GM12878 (cell line): ENCODE measurements at regions not wholly inside any gene's neighbourhood (a gene's known extent, or its start where the extent isn't known, plus 50 kb on each side); places are given as distances from the start of the nearest gene placed in this dataset.

Experiments
- ATAC-seq: fragments of 200-7000 bp; cut with Tn5 transposase; 3 replicates; pipeline ENCODE4 v1.9.1; 2020; ENCODE audit warnings: mild to moderate bottlenecking, moderate library complexity
- BruUV-seq: library from RNA; stranded (reverse); fragments of 400-500 nt; replicated peaks from 2 replicates; lab custom pipeline; 2021; lab: Mats Ljungman, UMichigan
- CTCF ChIA-PET: fragments of 300-600 bp; sonication (Branson Sonifier 250); formaldehyde crosslinking; extraction: SDS; loops from one replicate; lab custom pipeline; 2021; ENCODE audit warnings: inconsistent platforms; lab: Yijun Ruan, JAX
- POLR2A ChIA-PET: fragments of 350-600 bp; formaldehyde crosslinking; extraction: SDS; loops from one replicate; lab custom pipeline; 2021; ENCODE audit warnings: inconsistent platforms; lab: Charles Lee
- RAD21 ChIA-PET: fragments of 300-600 bp; sonication (Branson Sonifier 250); formaldehyde crosslinking; loops from one replicate; lab custom pipeline; 2023; ENCODE audit warnings: antibody characterized with exemption; ENCODE audit not compliant: unreplicated experiment; lab: Charles Lee
- SMC1A ChIA-PET: fragments of 300-600 bp; sonication (Branson Sonifier 250); formaldehyde crosslinking; loops from one replicate; lab custom pipeline; 2023; ENCODE audit not compliant: unreplicated experiment, uncharacterized antibody; lab: Charles Lee
- DNase-seq: peaks from one replicate; pipeline ENCODE4 v3.0.0-alpha.2; 2011; ENCODE audit warnings: low read depth, low spot score
- FAIRE-seq: peaks from 3 replicates; lab custom pipeline; 2011; peaks lifted over from hg19 to GRCh38; lab: Jason Lieb, UNC
- H2AFZ ChIP-seq: 2 replicates; pipeline ENCODE4 v1.6.0; 2011; ENCODE audit warnings: low read depth, low read length, control low read depth; ENCODE audit not compliant: control insufficient read depth
- H3K27ac ChIP-seq: 2 replicates; pipeline ENCODE4 v1.5.1; 2011; ENCODE audit warnings: control low read depth; ENCODE audit not compliant: control insufficient read depth, insufficient read depth
- H3K27me3 ChIP-seq, 2 experiments: replicated peaks in 1 of 2; 2 replicates each; pipeline versions ENCODE4 v1.6.0 to v1.6.1; 2011; ENCODE audit warnings: low read length in 1 of 2; ENCODE audit not compliant: control insufficient read depth in 2 of 2, insufficient read depth in 2 of 2
- H3K36me3 ChIP-seq, 2 experiments: 2 replicates each; pipeline ENCODE4 v1.5.1; 2011; ENCODE audit warnings: low read length in 1 of 2; ENCODE audit not compliant: control insufficient read depth in 2 of 2, insufficient read depth in 2 of 2
- H3K4me1 ChIP-seq: 2 replicates; pipeline ENCODE4 v1.6.1; 2011; ENCODE audit warnings: mild to moderate bottlenecking, low read length, moderate library complexity, mixed read lengths; ENCODE audit not compliant: control insufficient read depth, insufficient read depth
- H3K4me2 ChIP-seq: 2 replicates; pipeline ENCODE4 v1.6.0; 2011; ENCODE audit warnings: control low read depth; ENCODE audit not compliant: control insufficient read depth, insufficient read depth
- H3K4me3 ChIP-seq: fragments of 200-600 bp; sonication (generic); 2 replicates; pipeline ENCODE4 v1.5.1; 2016
- H3K79me2 ChIP-seq: 2 replicates; pipeline ENCODE4 v1.6.0; 2011; ENCODE audit warnings: low read length; ENCODE audit not compliant: control insufficient read depth, insufficient read depth
- H3K9ac ChIP-seq: 2 replicates; pipeline ENCODE4 v1.8.0; 2011; ENCODE audit warnings: low read length, control low read depth, mixed read lengths; ENCODE audit not compliant: control insufficient read depth, insufficient read depth
- H3K9me3 ChIP-seq: replicated peaks from 3 replicates; pipeline ENCODE4 v1.5.1; 2011; ENCODE audit warnings: mild to moderate bottlenecking, low read length; ENCODE audit not compliant: control insufficient read depth, insufficient read depth
- H4K20me1 ChIP-seq: 2 replicates; pipeline ENCODE4 v1.6.0; 2011; ENCODE audit not compliant: control insufficient read depth, insufficient read depth
- CREM ChIP-seq: IDR thresholded peaks from 2 replicates; pipeline ENCODE4 v1.6.1; 2014; ENCODE audit warnings: antibody characterized with exemption, low read depth
- EGR1 ChIP-seq, 2 experiments: IDR thresholded peaks; 1 replicate in 1 of 2; 2 replicates in 1 of 2; pipeline ENCODE4 v1.6.1; 2011 to 2012; ENCODE audit warnings: low read depth in 2 of 2, low read length in 2 of 2, borderline replicate concordance in 1 of 2, mild to moderate bottlenecking in 1 of 2, moderate library complexity in 1 of 2
- EZH2 ChIP-seq: IDR thresholded peaks from 2 replicates; pipeline ENCODE4 v1.6.1; 2012; ENCODE audit warnings: low read depth, mild to moderate bottlenecking, control low read depth, inconsistent platforms, low read length, borderline replicate concordance; ENCODE audit not compliant: control insufficient read depth
- HCFC1 ChIP-seq: fragments of 150-350 bp; IDR thresholded peaks from 2 replicates; pipeline ENCODE4 v1.6.1; 2014; ENCODE audit warnings: low read length
- HDAC2 ChIP-seq: fragments of 200-600 bp; sonication (generic); IDR thresholded peaks from 2 replicates; pipeline ENCODE4 v1.6.1; 2017
- IKZF1 ChIP-seq: fragments of 450-650 bp; conservative IDR thresholded peaks from 2 replicates; pipeline ENCODE4 v1.6.1; 2017; ENCODE audit warnings: antibody characterized with exemption, mild to moderate bottlenecking
- KLF5 ChIP-seq: fragments of 450-650 bp; IDR thresholded peaks from 2 replicates; pipeline ENCODE4 v1.6.1; 2014; ENCODE audit warnings: mild to moderate bottlenecking; ENCODE audit not compliant: partially characterized antibody
- NFYB ChIP-seq: IDR thresholded peaks from 2 replicates; pipeline ENCODE4 v1.6.1; 2011; ENCODE audit warnings: low read depth, mild to moderate bottlenecking, low read length, improper control_type of control experiment, moderate library complexity; ENCODE audit not compliant: insufficient read depth
- POLR2A ChIP-seq: IDR thresholded peaks from 2 replicates; pipeline ENCODE4 v1.6.1; 2011; ENCODE audit warnings: low read depth, mild to moderate bottlenecking, low read length
- RB1 ChIP-seq: fragments of 450-650 bp; formaldehyde crosslinking; IDR thresholded peaks from 2 replicates; pipeline ENCODE4 v1.6.1; 2017; ENCODE audit warnings: mild to moderate bottlenecking, borderline replicate concordance
- SIX5 ChIP-seq: IDR thresholded peaks from 2 replicates; pipeline ENCODE4 v1.6.1; 2011; ENCODE audit warnings: mild to moderate bottlenecking, low read depth, low read length, moderate library complexity; ENCODE audit not compliant: severe bottlenecking
- STAT1 ChIP-seq: fragments of 450-650 bp; conservative IDR thresholded peaks from 2 replicates; pipeline ENCODE4 v1.6.1; 2014; ENCODE audit warnings: antibody characterized with exemption, mild to moderate bottlenecking
- ZBED1 ChIP-seq: IDR thresholded peaks from 2 replicates; pipeline ENCODE4 v1.6.1; 2016; ENCODE audit warnings: borderline replicate concordance
- ZNF207 ChIP-seq: fragments of 450-650 bp; IDR thresholded peaks from 2 replicates; pipeline ENCODE4 v1.6.1; 2014; ENCODE audit warnings: antibody characterized with exemption, mild to moderate bottlenecking, borderline replicate concordance
- ZNF217 ChIP-seq: fragments of 450-650 bp; IDR thresholded peaks from 2 replicates; pipeline ENCODE4 v1.6.1; 2017; ENCODE audit warnings: antibody characterized with exemption, mild to moderate bottlenecking
- ZNF384 ChIP-seq: IDR thresholded peaks from 2 replicates; pipeline ENCODE4 v1.6.1; 2012; ENCODE audit warnings: low read depth, mild to moderate bottlenecking, low read length, improper control_type of control experiment, borderline replicate concordance
- WGBS: methylation state at CpG from one replicate; pipeline ENCODE4 v1.1.6; 2016; ENCODE audit warnings: low lambda C conversion rate; ENCODE audit not compliant: insufficient replicate concordance, insufficient coverage; ENCODE audit errors: missing lambda C conversion rate; 5-methylcytosine and 5-hydroxymethylcytosine counted together
- in situ Hi-C: fragments of 300-500 bp; cut with MboI; formaldehyde crosslinking; loops from 9 replicates; pipeline ENCODE4 v1.14.3; 2018; ENCODE audit warnings: mixed read lengths
- intact Hi-C: fragments of 100-400 bp; cut with micrococcal nuclease; formaldehyde crosslinking; loops from one replicate; pipeline ENCODE4 v1.14.2; 2022; ENCODE audit not compliant: unreplicated experiment

DNA sequence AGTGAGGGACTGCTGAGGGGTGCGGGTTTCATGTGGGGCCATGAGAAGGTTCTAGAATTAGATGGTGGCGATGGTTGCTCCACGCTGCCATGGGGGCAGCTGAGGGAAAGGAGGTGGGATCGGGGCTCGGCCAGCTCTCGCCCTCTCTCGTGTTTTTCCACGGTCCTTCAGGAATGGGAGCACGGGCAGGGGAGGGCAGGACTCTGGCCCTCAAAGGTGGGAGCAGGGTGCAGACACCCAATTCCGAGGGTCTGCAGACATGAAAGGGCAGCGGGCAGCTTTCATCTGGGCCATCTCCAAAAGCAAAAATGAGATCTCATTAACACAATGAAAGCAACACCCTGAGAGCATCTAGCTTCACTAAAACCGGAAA, 53.4 kb upstream of the SALL3 start:
- no peak for ATAC-seq
- intact Hi-C loops (no loop called here), in situ Hi-C loops (no loop called here)
- BruUV-seq: no TSS peak
- no peaks in the 10 kb centered on the region for H3K27me3 ChIP-seq
- H3K36me3 ChIP-seq: no peaks in the 10 kb centered on the region
- H3K4me1 ChIP-seq: no peaks in the 10 kb centered on the region
- no peak overlapping the region for H3K4me3 ChIP-seq
- H3K27ac ChIP-seq: no peak overlapping the region
- ChIA-PET SMC1A (interaction anchor here (0.6 kb wide), 2 partner anchors 78 to 179 kb away, joined by 3 read pairs; no protein-coding TSS in a partner anchor), RAD21 (no interaction called here), CTCF (no interaction called here), POLR2A (no interaction called here)
- no peaks in the 10 kb centered on the region for H3K79me2 ChIP-seq
- H3K9ac ChIP-seq: no peak overlapping the region
- TF ChIP-seq KLF5 (no peak), EZH2 (no peak), NFYB (no peak), POLR2A (no peak), CREM (no peak), HDAC2 (no peak), ZNF207 (no peak), STAT1 (no peak), IKZF1 (no peak), ZBED1 (no peak), ZNF217 (no peak), HCFC1 (no peak)
- no peaks in the 10 kb centered on the region; the same call in 2 of the 3 replicates for H3K9me3 ChIP-seq
- no peak for DNase-seq
- no peak overlapping the region for H2AFZ ChIP-seq
- no peaks in the 10 kb centered on the region for H4K20me1 ChIP-seq
- WGBS: 63% methylated on average over 12 of the region's 12 CpGs
- FAIRE-seq: no peak
- H3K4me2 ChIP-seq: no peak overlapping the region

DNA sequence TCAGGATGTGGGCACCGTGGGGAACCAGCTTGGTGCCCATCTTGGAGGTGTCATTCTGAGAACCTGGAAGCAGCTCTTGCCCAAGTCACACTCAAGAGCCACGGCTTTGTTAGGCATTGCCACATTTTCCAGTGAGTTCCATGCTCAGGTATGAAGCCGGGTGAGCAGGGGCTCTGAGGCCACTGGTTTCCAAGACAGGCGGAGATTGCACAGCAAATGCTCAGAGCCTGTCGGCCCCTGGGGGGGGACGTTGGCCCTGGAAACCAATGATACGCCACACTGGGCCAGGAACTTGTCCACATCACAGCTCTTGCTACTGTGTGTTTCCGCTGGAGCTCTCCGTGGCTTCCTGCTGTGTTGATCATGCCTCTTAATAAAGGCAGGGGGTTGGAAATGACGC, 52.5 kb upstream of the SALL3 start:
- RAD21 ChIA-PET: no interaction called here

More for the DNA sequence above, 52.5 kb upstream of the SALL3 start:
- 28% methylated on average over 10 of the region's 10 CpGs for WGBS
- ChIA-PET POLR2A (no interaction called here), SMC1A (no interaction called here), CTCF (no interaction called here)
- Histone ChIP-seq H3K27ac (no peak overlapping the region), H3K4me3 (no peak overlapping the region), H3K36me3 (no peaks in the 10 kb centered on the region), H3K4me2 (no peak overlapping the region), H4K20me1 (no peaks in the 10 kb centered on the region), H3K4me1 (no peaks in the 10 kb centered on the region), H3K79me2 (no peaks in the 10 kb centered on the region), H2AFZ (no peak overlapping the region), H3K27me3 (no peaks in the 10 kb centered on the region), H3K9ac (no peak overlapping the region), H3K9me3 (no peaks in the 10 kb centered on the region; the same call in 2 of the 3 replicates)
- in situ Hi-C loops (no loop called here), intact Hi-C loops (no loop called here)
- FAIRE-seq: no peak
- TF ChIP-seq EGR1 (IDR thresholded peaks at IDR 0.05; ENCODE audit: borderline replicate concordance in 1 of 2, low read depth in 2 of 2, low read length in 2 of 2) (no peak), ZNF384 (no peak), NFYB (no peak), RB1 (no peak), SIX5 (no peak)
- no TSS peak for BruUV-seq
- no peak for DNase-seq
- no peak for ATAC-seq
